ENCODE measurements at regions not wholly inside any gene's neighbourhood (a gene's known extent, or its start where the extent isn't known, plus 50 kb on each side); places are given as distances from the start of the nearest gene placed in this dataset.
"Not testable (repeated sequence)": the region's sequence is repeated elsewhere in the genome, so short reads cannot be mapped to it uniquely, and the experiment has no call there.

- H3K27me3 ChIP-seq (ENCODE audit: control insufficient read depth in 5 of 5, insufficient read depth in 4 of 5, low read length in 5 of 5); H3K36me3 ChIP-seq (ENCODE audit: control insufficient read depth in 5 of 5, insufficient read depth in 5 of 5, low read length in 5 of 5); H3K9ac ChIP-seq (ENCODE audit: low read length in 5 of 5); H3K4me3 ChIP-seq (ENCODE audit: low read depth in 1 of 5, low read length in 5 of 5); H3K4me1 ChIP-seq (ENCODE audit: control insufficient read depth in 5 of 5, insufficient read depth in 5 of 5, low read length in 5 of 5); H3K27ac ChIP-seq (ENCODE audit: low read depth, low read length); H3K9me3 ChIP-seq (ENCODE audit: control insufficient read depth in 5 of 5, low read length in 5 of 5): not testable (repeated sequence)
Measured at GRCh38 chr3:25199567-25199966, 228.5 kb upstream of the RARB start.

GRCh38 chr3:25212736-25213135 lies 215.3 kb upstream of the RARB start:
- H3K27ac ChIP-seq (ENCODE audit: low read depth, low read length): no peak overlapping the region
- H3K4me1 ChIP-seq (ENCODE audit: control insufficient read depth in 5 of 5, insufficient read depth in 5 of 5, low read length in 5 of 5): no peaks in the 10 kb centered on the region
- no peaks in the 10 kb centered on the region for H3K27me3 ChIP-seq (ENCODE audit: control insufficient read depth in 5 of 5, insufficient read depth in 4 of 5, low read length in 5 of 5)

GRCh38 chr3:25214034-25214433 lies 214.0 kb upstream of the RARB start:
- H3K27ac ChIP-seq (ENCODE audit: low read depth, low read length): no peak overlapping the region
- no peak overlapping the region for H3K9ac ChIP-seq (ENCODE audit: low read length in 5 of 5)

More at GRCh38 chr3:25212736-25213135, 215.3 kb upstream of the RARB start:
- no peak overlapping the region for H3K9ac ChIP-seq (ENCODE audit: low read length in 5 of 5)
- H3K9me3 ChIP-seq (ENCODE audit: control insufficient read depth in 5 of 5, low read length in 5 of 5): no peaks in the 10 kb centered on the region
- H3K36me3 ChIP-seq (ENCODE audit: control insufficient read depth in 5 of 5, insufficient read depth in 5 of 5, low read length in 5 of 5): no peaks in the 10 kb centered on the region
- no peak overlapping the region for H3K4me3 ChIP-seq (ENCODE audit: low read depth in 1 of 5, low read length in 5 of 5)

GRCh38 chr3:25218362-25218761 lies 209.7 kb upstream of the RARB start:
- H3K9ac ChIP-seq (ENCODE audit: low read length in 5 of 5): no peak overlapping the region
- H3K27me3 ChIP-seq (ENCODE audit: control insufficient read depth in 5 of 5, insufficient read depth in 4 of 5, low read length in 5 of 5): no peaks in the 10 kb centered on the region
- no peaks in the 10 kb centered on the region for H3K36me3 ChIP-seq (ENCODE audit: control insufficient read depth in 5 of 5, insufficient read depth in 5 of 5, low read length in 5 of 5)
- H3K4me1 ChIP-seq (ENCODE audit: control insufficient read depth in 5 of 5, insufficient read depth in 5 of 5, low read length in 5 of 5): no peaks in the 10 kb centered on the region
- H3K4me3 ChIP-seq (ENCODE audit: low read depth in 1 of 5, low read length in 5 of 5): no peak overlapping the region
- no peaks in the 10 kb centered on the region for H3K9me3 ChIP-seq (ENCODE audit: control insufficient read depth in 5 of 5, low read length in 5 of 5)
- H3K27ac ChIP-seq (ENCODE audit: low read depth, low read length): no peak overlapping the region

More at GRCh38 chr3:25214034-25214433, 214.0 kb upstream of the RARB start:
- H3K4me3 ChIP-seq (ENCODE audit: low read depth in 1 of 5, low read length in 5 of 5): no peak overlapping the region
- H3K27me3 ChIP-seq (ENCODE audit: control insufficient read depth in 5 of 5, insufficient read depth in 4 of 5, low read length in 5 of 5): no peaks in the 10 kb centered on the region
- no peaks in the 10 kb centered on the region for H3K4me1 ChIP-seq (ENCODE audit: control insufficient read depth in 5 of 5, insufficient read depth in 5 of 5, low read length in 5 of 5)
- no peaks in the 10 kb centered on the region for H3K9me3 ChIP-seq (ENCODE audit: control insufficient read depth in 5 of 5, low read length in 5 of 5)
- H3K36me3 ChIP-seq (ENCODE audit: control insufficient read depth in 5 of 5, insufficient read depth in 5 of 5, low read length in 5 of 5): no peaks in the 10 kb centered on the region

- H3K9me3 ChIP-seq (ENCODE audit: control insufficient read depth in 5 of 5, low read length in 5 of 5): peaks cover 0 to 3% (median 0%) of the 10 kb centered on the region in 5 donors
- no peak overlapping the region for H3K9ac ChIP-seq (ENCODE audit: low read length in 5 of 5)
- H3K4me1 ChIP-seq (ENCODE audit: control insufficient read depth in 5 of 5, insufficient read depth in 5 of 5, low read length in 5 of 5): no peaks in the 10 kb centered on the region
- H3K27me3 ChIP-seq (ENCODE audit: control insufficient read depth in 5 of 5, insufficient read depth in 4 of 5, low read length in 5 of 5): no peaks in the 10 kb centered on the region
- no peak overlapping the region for H3K4me3 ChIP-seq (ENCODE audit: low read depth in 1 of 5, low read length in 5 of 5)
- no peak overlapping the region for H3K27ac ChIP-seq (ENCODE audit: low read depth, low read length)
- no peaks in the 10 kb centered on the region for H3K36me3 ChIP-seq (ENCODE audit: control insufficient read depth in 5 of 5, insufficient read depth in 5 of 5, low read length in 5 of 5)
Measured at GRCh38 chr3:25226747-25227146, 201.3 kb upstream of the RARB start.

- H3K9ac ChIP-seq (ENCODE audit: low read length in 5 of 5): no peak overlapping the region
- peaks cover 0 to 3% (median 0%) of the 10 kb centered on the region in 5 donors for H3K9me3 ChIP-seq (ENCODE audit: control insufficient read depth in 5 of 5, low read length in 5 of 5)
Measured at GRCh38 chr3:25229586-25229985, 198.5 kb upstream of the RARB start.

GRCh38 chr3:25235031-25235430 lies 193.0 kb upstream of the RARB start:
- Histone ChIP-seq H3K27ac (ENCODE audit: low read depth, low read length) (no peak overlapping the region), H3K36me3 (ENCODE audit: control insufficient read depth in 5 of 5, insufficient read depth in 5 of 5, low read length in 5 of 5) (no peaks in the 10 kb centered on the region)

More at GRCh38 chr3:25229586-25229985, 198.5 kb upstream of the RARB start:
- H3K27me3 ChIP-seq (ENCODE audit: control insufficient read depth in 5 of 5, insufficient read depth in 4 of 5, low read length in 5 of 5): no peaks in the 10 kb centered on the region
- no peaks in the 10 kb centered on the region for H3K4me1 ChIP-seq (ENCODE audit: control insufficient read depth in 5 of 5, insufficient read depth in 5 of 5, low read length in 5 of 5)
- no peak overlapping the region for H3K27ac ChIP-seq (ENCODE audit: low read depth, low read length)
- no peak overlapping the region for H3K4me3 ChIP-seq (ENCODE audit: low read depth in 1 of 5, low read length in 5 of 5)
- no peaks in the 10 kb centered on the region for H3K36me3 ChIP-seq (ENCODE audit: control insufficient read depth in 5 of 5, insufficient read depth in 5 of 5, low read length in 5 of 5)

GRCh38 chr3:25235466-25235865 lies 192.6 kb upstream of the RARB start:
- no peak overlapping the region for H3K27ac ChIP-seq (ENCODE audit: low read depth, low read length)
- no peaks in the 10 kb centered on the region for H3K27me3 ChIP-seq (ENCODE audit: control insufficient read depth in 5 of 5, insufficient read depth in 4 of 5, low read length in 5 of 5)
- H3K9ac ChIP-seq (ENCODE audit: low read length in 5 of 5): no peak overlapping the region
- H3K4me3 ChIP-seq (ENCODE audit: low read depth in 1 of 5, low read length in 5 of 5): no peak overlapping the region
- H3K36me3 ChIP-seq (ENCODE audit: control insufficient read depth in 5 of 5, insufficient read depth in 5 of 5, low read length in 5 of 5): no peaks in the 10 kb centered on the region
- H3K9me3 ChIP-seq (ENCODE audit: control insufficient read depth in 5 of 5, low read length in 5 of 5): peaks cover 0 to 3% (median 0%) of the 10 kb centered on the region in 5 donors
- peaks cover 0 to 5% (median 0%) of the 10 kb centered on the region in 5 donors for H3K4me1 ChIP-seq (ENCODE audit: control insufficient read depth in 5 of 5, insufficient read depth in 5 of 5, low read length in 5 of 5)

More at GRCh38 chr3:25235031-25235430, 193.0 kb upstream of the RARB start:
- no peak overlapping the region for H3K9ac ChIP-seq (ENCODE audit: low read length in 5 of 5)
- no peaks in the 10 kb centered on the region for H3K27me3 ChIP-seq (ENCODE audit: control insufficient read depth in 5 of 5, insufficient read depth in 4 of 5, low read length in 5 of 5)
- peaks cover 0 to 3% (median 0%) of the 10 kb centered on the region in 5 donors for H3K9me3 ChIP-seq (ENCODE audit: control insufficient read depth in 5 of 5, low read length in 5 of 5)
- peaks cover 0 to 5% (median 0%) of the 10 kb centered on the region in 5 donors for H3K4me1 ChIP-seq (ENCODE audit: control insufficient read depth in 5 of 5, insufficient read depth in 5 of 5, low read length in 5 of 5)
- H3K4me3 ChIP-seq (ENCODE audit: low read depth in 1 of 5, low read length in 5 of 5): no peak overlapping the region

- H3K4me1 ChIP-seq (ENCODE audit: control insufficient read depth in 5 of 5, insufficient read depth in 5 of 5, low read length in 5 of 5): peaks cover 0 to 5% (median 0%) of the 10 kb centered on the region in 5 donors
- no peaks in the 10 kb centered on the region for H3K36me3 ChIP-seq (ENCODE audit: control insufficient read depth in 5 of 5, insufficient read depth in 5 of 5, low read length in 5 of 5)
- no peak overlapping the region for H3K27ac ChIP-seq (ENCODE audit: low read depth, low read length)
- no peak overlapping the region for H3K9ac ChIP-seq (ENCODE audit: low read length in 5 of 5)
- H3K27me3 ChIP-seq (ENCODE audit: control insufficient read depth in 5 of 5, insufficient read depth in 4 of 5, low read length in 5 of 5): no peaks in the 10 kb centered on the region
- H3K4me3 ChIP-seq (ENCODE audit: low read depth in 1 of 5, low read length in 5 of 5): no peak overlapping the region
- peaks cover 0 to 6% (median 0%) of the 10 kb centered on the region in 5 donors for H3K9me3 ChIP-seq (ENCODE audit: control insufficient read depth in 5 of 5, low read length in 5 of 5)
Measured at GRCh38 chr3:25237602-25238001, 190.5 kb upstream of the RARB start.

GRCh38 chr3:25239042-25239441 lies 189.0 kb upstream of the RARB start:
- Histone ChIP-seq H3K9me3 (ENCODE audit: control insufficient read depth in 5 of 5, low read length in 5 of 5) (peaks cover 0 to 6% (median 2%) of the 10 kb centered on the region in 5 donors), H3K9ac (ENCODE audit: low read length in 5 of 5) (no peak overlapping the region), H3K36me3 (ENCODE audit: control insufficient read depth in 5 of 5, insufficient read depth in 5 of 5, low read length in 5 of 5) (no peaks in the 10 kb centered on the region), H3K4me1 (ENCODE audit: control insufficient read depth in 5 of 5, insufficient read depth in 5 of 5, low read length in 5 of 5) (peaks cover 0 to 5% (median 0%) of the 10 kb centered on the region in 5 donors), H3K27me3 (ENCODE audit: control insufficient read depth in 5 of 5, insufficient read depth in 4 of 5, low read length in 5 of 5) (no peaks in the 10 kb centered on the region), H3K4me3 (ENCODE audit: low read depth in 1 of 5, low read length in 5 of 5) (no peak overlapping the region), H3K27ac (ENCODE audit: low read depth, low read length) (no peak overlapping the region)

- H3K27me3 ChIP-seq (ENCODE audit: control insufficient read depth in 5 of 5, insufficient read depth in 4 of 5, low read length in 5 of 5): no peaks in the 10 kb centered on the region
- H3K36me3 ChIP-seq (ENCODE audit: control insufficient read depth in 5 of 5, insufficient read depth in 5 of 5, low read length in 5 of 5): no peaks in the 10 kb centered on the region
- H3K4me3 ChIP-seq (ENCODE audit: low read depth in 1 of 5, low read length in 5 of 5): no peak overlapping the region
- no peaks in the 10 kb centered on the region for H3K4me1 ChIP-seq (ENCODE audit: control insufficient read depth in 5 of 5, insufficient read depth in 5 of 5, low read length in 5 of 5)
- H3K27ac ChIP-seq (ENCODE audit: low read depth, low read length): no peak overlapping the region
- no peak overlapping the region for H3K9ac ChIP-seq (ENCODE audit: low read length in 5 of 5)
- peaks cover 4 to 28% (median 22%) of the 10 kb centered on the region in 5 donors for H3K9me3 ChIP-seq (ENCODE audit: control insufficient read depth in 5 of 5, low read length in 5 of 5)
Measured at GRCh38 chr3:25246913-25247312, 181.2 kb upstream of the RARB start.
